Panc1 (cell line): ENCODE measurements at regions not wholly inside any gene's neighbourhood (a gene's known extent, or its start where the extent isn't known, plus 50 kb on each side); places are given as distances from the start of the nearest gene placed in this dataset.

Source experiments
- ATAC-seq: fragments of 200-7000 bp; cut with Tn5 transposase; 2 replicates; pipeline ENCODE4 v1.9.1; 2020; ENCODE audit warnings: mild to moderate bottlenecking, moderate library complexity
- BruUV-seq: library from RNA; stranded (reverse); fragments of 400-500 nt; replicated peaks from 2 replicates; lab custom pipeline; 2021; lab: Mats Ljungman, UMichigan
- CTCF ChIA-PET: fragments of 300-600 bp; sonication (Branson Sonifier 250); formaldehyde crosslinking; loops from one replicate; lab custom pipeline; 2022; ENCODE audit warnings: antibody characterized with exemption; lab: Charles Lee
- POLR2A ChIA-PET: fragments of 300-600 bp; sonication (Branson Sonifier 250); formaldehyde crosslinking; loops from one replicate; lab custom pipeline; 2022; ENCODE audit warnings: antibody characterized with exemption; lab: Charles Lee
- DNase-seq: peaks from one replicate; pipeline ENCODE4 v3.0.0-alpha.2; 2010; ENCODE audit warnings: low read depth, low spot score
- H3K27ac ChIP-seq: 2 replicates; pipeline ENCODE4 v1.5.1; 2011; ENCODE audit warnings: mild to moderate bottlenecking, low read length, inconsistent platforms
- H3K27me3 ChIP-seq: fragments of 200-500 bp; sonication (Bioruptor generic); 2 replicates; pipeline ENCODE4 v1.6.0; 2014; ENCODE audit warnings: low read length, inconsistent platforms; ENCODE audit not compliant: control insufficient read depth, insufficient read depth
- H3K36me3 ChIP-seq: fragments of 200-500 bp; sonication (Bioruptor generic); 2 replicates; pipeline ENCODE4 v1.5.1; 2014; ENCODE audit warnings: inconsistent platforms, mild to moderate bottlenecking, low read length, moderate library complexity; ENCODE audit not compliant: control insufficient read depth, insufficient read depth
- H3K4me1 ChIP-seq: 2 replicates; pipeline ENCODE4 v1.5.1; 2011; ENCODE audit warnings: inconsistent platforms, mild to moderate bottlenecking, low read length, moderate library complexity; ENCODE audit not compliant: control insufficient read depth, insufficient read depth
- H3K4me3 ChIP-seq, 2 experiments: 2 replicates each; pipeline ENCODE4 v1.5.1; 2011 to 2012; ENCODE audit warnings: low read depth in 2 of 2, low read length in 2 of 2, mild to moderate bottlenecking in 2 of 2, inconsistent platforms in 1 of 2, moderate library complexity in 1 of 2
- H3K9me3 ChIP-seq: fragments of 200-500 bp; sonication (Bioruptor generic); 2 replicates; pipeline ENCODE4 v1.5.1; 2014; ENCODE audit warnings: low read depth, mild to moderate bottlenecking, inconsistent platforms, low read length, moderate library complexity; ENCODE audit not compliant: control insufficient read depth, insufficient read depth
- POLR2AphosphoS5 ChIP-seq: IDR thresholded peaks from 2 replicates; pipeline ENCODE4 v1.6.1; 2012; ENCODE audit warnings: mild to moderate bottlenecking, low read depth, low read length, moderate library complexity
- SIN3A ChIP-seq: IDR thresholded peaks from 2 replicates; pipeline ENCODE4 v1.6.1; 2012; ENCODE audit warnings: low read depth, mild to moderate bottlenecking, low read length, moderate library complexity, borderline replicate concordance; ENCODE audit not compliant: insufficient read depth
- TCF7L2 ChIP-seq: IDR thresholded peaks from 2 replicates; pipeline ENCODE4 v1.6.1; 2011; ENCODE audit warnings: mild to moderate bottlenecking, low read depth, low read length, inconsistent platforms
- in situ Hi-C: cut with HindIII; loops from 2 replicates; pipeline ENCODE4 v1.10.0; 2016; ENCODE audit warnings: low sequenced_read_pairs, low pct_unique_long_range_greater_than_20kb
- intact Hi-C: fragments of 100-400 bp; cut with micrococcal nuclease; formaldehyde crosslinking; loops from one replicate; pipeline ENCODE4 v1.10.0; 2022; ENCODE audit not compliant: unreplicated experiment
- TF ChIP-seq, protein P1 (sequence below), 2 experiments: IDR thresholded peaks; 2 replicates each; pipeline ENCODE4 v1.6.1; 2011 to 2012; ENCODE audit warnings: low read depth in 2 of 2, control low read depth in 1 of 2, low read length in 1 of 2, mild to moderate bottlenecking in 1 of 2, moderate library complexity in 1 of 2; ENCODE audit not compliant: insufficient read depth in 1 of 2
- TF ChIP-seq, protein P2 (sequence below): fragments of 450-650 bp; IDR thresholded peaks from 2 replicates; pipeline ENCODE4 v1.5.1; 2017; ENCODE audit warnings: mild to moderate bottlenecking

DNA sequence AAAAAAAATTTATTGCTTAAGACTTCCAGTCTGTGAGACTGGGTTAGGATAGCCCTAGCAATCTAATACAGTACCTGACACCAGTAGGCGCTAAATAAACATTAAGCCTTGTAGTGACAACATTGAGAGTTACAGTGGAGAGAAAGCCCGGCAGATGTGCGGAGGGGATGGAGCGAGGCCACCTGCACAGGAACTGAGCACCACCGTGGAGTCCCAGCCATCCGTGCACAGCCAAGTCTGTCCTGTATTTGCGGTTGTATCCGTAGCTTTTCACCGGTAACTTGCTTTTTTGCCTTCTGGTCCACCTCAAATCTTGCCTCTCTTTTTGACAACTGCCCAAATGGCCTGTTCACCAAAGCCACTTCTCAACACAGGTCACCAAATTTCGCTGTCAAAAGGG lies 260.1 kb downstream of the GPATCH2 start:
- H3K27ac ChIP-seq: no peak overlapping the region
- no TSS peak for BruUV-seq
- ATAC-seq (no peak), DNase-seq (no peak)
- no peak overlapping the region for H3K4me3 ChIP-seq
- H3K4me1 ChIP-seq: no peaks in the 10 kb centered on the region
- no peaks in the 10 kb centered on the region for H3K36me3 ChIP-seq
- H3K9me3 ChIP-seq: no peaks in the 10 kb centered on the region
- no peaks in the 10 kb centered on the region for H3K27me3 ChIP-seq
- intact Hi-C loops: no loop called here
- in situ Hi-C loops: no loop called here
- CTCF ChIA-PET: no interaction called here
- TF ChIP-seq SIN3A: no peak
- TF ChIP-seq, protein P1, sequence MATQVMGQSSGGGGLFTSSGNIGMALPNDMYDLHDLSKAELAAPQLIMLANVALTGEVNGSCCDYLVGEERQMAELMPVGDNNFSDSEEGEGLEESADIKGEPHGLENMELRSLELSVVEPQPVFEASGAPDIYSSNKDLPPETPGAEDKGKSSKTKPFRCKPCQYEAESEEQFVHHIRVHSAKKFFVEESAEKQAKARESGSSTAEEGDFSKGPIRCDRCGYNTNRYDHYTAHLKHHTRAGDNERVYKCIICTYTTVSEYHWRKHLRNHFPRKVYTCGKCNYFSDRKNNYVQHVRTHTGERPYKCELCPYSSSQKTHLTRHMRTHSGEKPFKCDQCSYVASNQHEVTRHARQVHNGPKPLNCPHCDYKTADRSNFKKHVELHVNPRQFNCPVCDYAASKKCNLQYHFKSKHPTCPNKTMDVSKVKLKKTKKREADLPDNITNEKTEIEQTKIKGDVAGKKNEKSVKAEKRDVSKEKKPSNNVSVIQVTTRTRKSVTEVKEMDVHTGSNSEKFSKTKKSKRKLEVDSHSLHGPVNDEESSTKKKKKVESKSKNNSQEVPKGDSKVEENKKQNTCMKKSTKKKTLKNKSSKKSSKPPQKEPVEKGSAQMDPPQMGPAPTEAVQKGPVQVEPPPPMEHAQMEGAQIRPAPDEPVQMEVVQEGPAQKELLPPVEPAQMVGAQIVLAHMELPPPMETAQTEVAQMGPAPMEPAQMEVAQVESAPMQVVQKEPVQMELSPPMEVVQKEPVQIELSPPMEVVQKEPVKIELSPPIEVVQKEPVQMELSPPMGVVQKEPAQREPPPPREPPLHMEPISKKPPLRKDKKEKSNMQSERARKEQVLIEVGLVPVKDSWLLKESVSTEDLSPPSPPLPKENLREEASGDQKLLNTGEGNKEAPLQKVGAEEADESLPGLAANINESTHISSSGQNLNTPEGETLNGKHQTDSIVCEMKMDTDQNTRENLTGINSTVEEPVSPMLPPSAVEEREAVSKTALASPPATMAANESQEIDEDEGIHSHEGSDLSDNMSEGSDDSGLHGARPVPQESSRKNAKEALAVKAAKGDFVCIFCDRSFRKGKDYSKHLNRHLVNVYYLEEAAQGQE (IDR thresholded peaks at IDR 0.05; ENCODE audit: insufficient read depth in 1 of 2, low read depth in 2 of 2, low read length in 1 of 2): no peak
- no peak for TF ChIP-seq POLR2AphosphoS5
- TF ChIP-seq, protein P2, sequence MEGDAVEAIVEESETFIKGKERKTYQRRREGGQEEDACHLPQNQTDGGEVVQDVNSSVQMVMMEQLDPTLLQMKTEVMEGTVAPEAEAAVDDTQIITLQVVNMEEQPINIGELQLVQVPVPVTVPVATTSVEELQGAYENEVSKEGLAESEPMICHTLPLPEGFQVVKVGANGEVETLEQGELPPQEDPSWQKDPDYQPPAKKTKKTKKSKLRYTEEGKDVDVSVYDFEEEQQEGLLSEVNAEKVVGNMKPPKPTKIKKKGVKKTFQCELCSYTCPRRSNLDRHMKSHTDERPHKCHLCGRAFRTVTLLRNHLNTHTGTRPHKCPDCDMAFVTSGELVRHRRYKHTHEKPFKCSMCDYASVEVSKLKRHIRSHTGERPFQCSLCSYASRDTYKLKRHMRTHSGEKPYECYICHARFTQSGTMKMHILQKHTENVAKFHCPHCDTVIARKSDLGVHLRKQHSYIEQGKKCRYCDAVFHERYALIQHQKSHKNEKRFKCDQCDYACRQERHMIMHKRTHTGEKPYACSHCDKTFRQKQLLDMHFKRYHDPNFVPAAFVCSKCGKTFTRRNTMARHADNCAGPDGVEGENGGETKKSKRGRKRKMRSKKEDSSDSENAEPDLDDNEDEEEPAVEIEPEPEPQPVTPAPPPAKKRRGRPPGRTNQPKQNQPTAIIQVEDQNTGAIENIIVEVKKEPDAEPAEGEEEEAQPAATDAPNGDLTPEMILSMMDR: no peak
- no peak for TF ChIP-seq TCF7L2
- POLR2A ChIA-PET: no interaction called here

DNA sequence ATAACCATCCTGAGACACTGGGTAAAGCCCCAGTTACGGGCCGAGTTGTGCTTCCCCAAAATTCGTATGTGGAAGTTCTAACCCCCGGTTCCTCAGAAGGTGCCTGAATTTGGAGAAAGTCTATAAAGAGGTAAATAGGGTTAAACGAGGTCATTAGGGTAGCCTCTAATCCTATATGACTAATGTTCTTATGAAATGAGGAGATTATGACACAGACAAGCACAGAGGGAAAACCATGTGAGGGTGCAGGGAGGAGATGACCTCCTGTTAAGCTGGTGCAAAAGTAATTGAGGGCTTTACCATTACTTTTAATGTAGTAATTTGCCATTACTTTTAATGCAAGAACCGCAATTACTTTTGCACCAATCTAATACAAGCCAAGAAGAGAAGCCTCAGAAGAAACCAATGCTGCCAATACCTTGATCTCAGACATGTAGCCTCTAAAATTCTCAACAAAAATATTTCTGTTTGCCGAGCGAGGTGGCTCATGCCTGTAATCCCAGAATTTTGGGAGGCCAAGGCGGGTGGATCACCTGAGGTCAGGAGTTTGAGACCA lies 260.8 kb downstream of the GPATCH2 start:
- Histone ChIP-seq H3K9me3 (no peaks in the 10 kb centered on the region), H3K4me1 (no peaks in the 10 kb centered on the region), H3K27ac (no peak overlapping the region), H3K4me3 (no peak overlapping the region), H3K36me3 (no peaks in the 10 kb centered on the region), H3K27me3 (no peaks in the 10 kb centered on the region)
- no TSS peak for BruUV-seq
- POLR2A ChIA-PET: no interaction called here
- DNase-seq (no peak), ATAC-seq (no peak)
- no peak for TF ChIP-seq POLR2AphosphoS5
- no peak for TF ChIP-seq TCF7L2
- TF ChIP-seq, protein P1 (IDR thresholded peaks at IDR 0.05; ENCODE audit: insufficient read depth in 1 of 2, low read depth in 2 of 2, low read length in 1 of 2): no peak
- TF ChIP-seq, protein P2: no peak
- no peak for TF ChIP-seq SIN3A
- CTCF ChIA-PET: no interaction called here
- in situ Hi-C loops: no loop called here
- intact Hi-C loops: no loop called here
